Lower lobe of right lung (tissue), 2 donors: ENCODE measurements at regions not wholly inside any gene's neighbourhood (a gene's known extent, or its start where the extent isn't known, plus 50 kb on each side); places are given as distances from the start of the nearest gene placed in this dataset.

Source experiments
- ATAC-seq, 2 donors: fragments of 200-7000 bp; cut with Tn5 transposase; one replicate each; pipeline ENCODE4 v1.9.1; 2020 to 2022; ENCODE audit warnings: mild to moderate bottlenecking in 2 of 2, moderate library complexity in 2 of 2
- DNase-seq: peaks from one replicate; pipeline ENCODE4 v3.0.0-alpha.2; 2020
- H3K27ac ChIP-seq: fragments of 200-600 bp; one replicate; pipeline ENCODE4 v1.8.0; 2022
- H3K27me3 ChIP-seq: fragments of 200-600 bp; one replicate; pipeline ENCODE4 v1.8.0; 2022; ENCODE audit warnings: low read depth
- H3K36me3 ChIP-seq: fragments of 200-600 bp; one replicate; pipeline ENCODE4 v1.8.0; 2022; ENCODE audit warnings: mild to moderate bottlenecking
- H3K4me1 ChIP-seq: fragments of 200-600 bp; one replicate; pipeline ENCODE4 v1.8.0; 2022
- H3K4me3 ChIP-seq: fragments of 200-600 bp; one replicate; pipeline ENCODE4 v1.8.0; 2022; ENCODE audit warnings: mild to moderate bottlenecking
- H3K9me3 ChIP-seq: fragments of 200-600 bp; one replicate; pipeline ENCODE4 v1.8.0; 2022
- CTCF ChIP-seq: fragments of 200-600 bp; IDR thresholded peaks from one replicate; pipeline ENCODE4 v1.8.0; 2022; ENCODE audit warnings: antibody characterized with exemption, mild to moderate bottlenecking
- intact Hi-C: fragments of 100-400 bp; cut with DNase I; formaldehyde crosslinking; loops from one replicate; pipeline ENCODE4 v1.11.0; 2022
- donor health status: DM: no; HTN: yes; CAD: no; lungs with severe emphysema.

DNA sequence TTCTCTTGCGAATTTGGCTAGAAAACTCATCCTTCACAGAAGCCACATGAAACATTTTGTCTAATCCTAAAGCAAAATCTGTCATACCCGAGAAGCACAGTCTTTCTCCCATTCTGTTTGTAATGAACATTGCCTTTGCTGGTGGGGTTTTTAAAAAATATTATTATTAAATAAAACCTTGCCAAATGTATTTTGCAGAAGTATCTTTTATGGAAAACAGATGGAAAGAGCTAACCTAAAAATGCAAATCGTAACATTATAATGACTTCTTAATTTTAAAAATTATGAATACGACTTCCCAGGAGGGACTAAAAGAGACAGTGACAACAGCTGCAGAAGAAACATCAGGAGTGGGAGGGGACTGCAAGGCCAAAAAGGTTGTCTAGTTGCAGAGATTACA, 246.3 kb upstream of the TAS2R1 start:
- no peaks in the 10 kb centered on the region for H3K27me3 ChIP-seq
- intact Hi-C loops: no loop called here

GRCh38 chr5:9869616-9870288, 239.6 kb upstream of the TAS2R1 start:
- no peak for DNase-seq
- Histone ChIP-seq H3K36me3 (no peaks in the 10 kb centered on the region), H3K9me3 (peaks cover 26% of the 10 kb centered on the region), H3K27me3 (no peaks in the 10 kb centered on the region), H3K4me1 (no peaks in the 10 kb centered on the region), H3K27ac (no peak overlapping the region), H3K4me3 (no peak overlapping the region)
- no peak for ATAC-seq
- intact Hi-C loops: no loop called here
- TF ChIP-seq CTCF: no peak

More for the DNA sequence above, 246.3 kb upstream of the TAS2R1 start:
- Histone ChIP-seq H3K27ac (no peak overlapping the region), H3K4me3 (no peak overlapping the region), H3K9me3 (no peaks in the 10 kb centered on the region), H3K4me1 (no peaks in the 10 kb centered on the region), H3K36me3 (no peaks in the 10 kb centered on the region)
- no peak for TF ChIP-seq CTCF
- ATAC-seq (no peak), DNase-seq (no peak)

DNA sequence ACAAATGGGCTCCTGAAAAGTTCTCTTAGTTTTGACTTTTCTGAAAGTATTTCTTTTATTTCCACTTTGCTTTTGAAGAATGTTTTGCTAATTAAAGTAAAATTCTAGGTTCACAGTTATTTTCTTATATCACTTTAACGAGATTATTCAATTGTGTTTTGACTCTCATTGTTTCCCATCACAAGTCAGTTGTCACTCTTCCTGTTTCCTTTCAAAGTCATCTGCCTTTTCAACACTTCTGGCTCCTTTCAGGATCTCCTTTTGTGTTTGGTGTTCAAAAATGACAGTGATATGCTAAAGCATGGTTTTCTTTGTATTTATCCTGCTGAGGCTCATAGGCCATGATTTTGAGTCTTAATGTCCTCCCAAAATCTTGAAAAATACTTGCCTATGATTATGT, 235.4 kb upstream of the TAS2R1 start:
- DNase-seq (no peak), ATAC-seq (no peak)
- no peaks in the 10 kb centered on the region for H3K36me3 ChIP-seq
- H3K4me1 ChIP-seq: no peaks in the 10 kb centered on the region
- H3K27ac ChIP-seq: no peak overlapping the region
- intact Hi-C loops: no loop called here
- no peak overlapping the region for H3K4me3 ChIP-seq
- no peak for TF ChIP-seq CTCF
- H3K9me3 ChIP-seq: peaks cover 29% of the 10 kb centered on the region
- no peaks in the 10 kb centered on the region for H3K27me3 ChIP-seq

DNA sequence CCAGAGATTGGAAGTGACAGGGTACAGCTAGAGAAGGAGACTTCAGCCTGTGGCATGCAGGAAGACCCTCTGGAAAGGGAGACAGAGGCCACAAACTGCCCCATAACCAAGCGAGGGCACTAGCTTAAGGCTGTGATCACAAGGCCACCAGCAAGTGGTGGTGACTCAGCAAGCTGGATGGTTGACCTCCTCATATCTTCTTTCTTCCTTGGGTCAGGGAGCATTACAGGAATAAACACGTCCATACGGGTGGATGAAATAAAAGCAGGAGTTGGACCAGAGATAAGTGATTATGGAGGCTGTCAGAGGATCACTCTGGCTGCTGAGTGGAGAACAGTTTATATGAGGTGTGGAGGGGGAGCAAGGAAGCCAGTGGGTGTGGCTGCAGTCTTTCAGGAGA, 234.6 kb upstream of the TAS2R1 start:
- H3K9me3 ChIP-seq: peaks cover 29% of the 10 kb centered on the region
- no peak for TF ChIP-seq CTCF
- H3K4me3 ChIP-seq: no peak overlapping the region
- DNase-seq (no peak), ATAC-seq (no peak)
- intact Hi-C loops: no loop called here
- H3K27ac ChIP-seq: no peak overlapping the region
- no peaks in the 10 kb centered on the region for H3K27me3 ChIP-seq
- H3K4me1 ChIP-seq: no peaks in the 10 kb centered on the region
- H3K36me3 ChIP-seq: no peaks in the 10 kb centered on the region

DNA sequence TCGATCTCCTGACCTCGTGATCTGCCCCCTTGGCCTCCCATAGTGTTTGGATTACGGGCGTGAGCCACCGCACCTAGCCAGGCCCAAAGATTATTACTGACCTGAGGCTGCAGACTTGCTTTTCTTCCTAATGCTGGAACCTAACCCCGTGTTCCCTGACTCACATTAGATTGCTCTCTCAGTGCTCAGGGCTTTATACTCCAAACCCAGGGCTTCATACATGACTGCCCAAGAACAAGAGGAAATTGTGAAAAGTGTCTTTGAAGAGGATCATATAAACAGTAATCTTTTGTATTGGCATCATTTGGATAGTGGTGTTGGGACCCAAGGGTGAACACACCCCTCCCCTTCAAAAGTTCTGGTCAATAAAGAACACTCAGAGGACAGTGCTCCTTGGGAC, 233.3 kb upstream of the TAS2R1 start:
- Histone ChIP-seq H3K27ac (no peak overlapping the region), H3K27me3 (no peaks in the 10 kb centered on the region), H3K9me3 (peaks cover 29% of the 10 kb centered on the region), H3K4me3 (no peak overlapping the region), H3K36me3 (no peaks in the 10 kb centered on the region), H3K4me1 (no peaks in the 10 kb centered on the region)
- ATAC-seq (no peak), DNase-seq (no peak)
- no peak for TF ChIP-seq CTCF
- intact Hi-C loops: no loop called here
